ENCODE measurements at regions not wholly inside any gene's neighbourhood (a gene's known extent, or its start where the extent isn't known, plus 50 kb on each side); places are given as distances from the start of the nearest gene placed in this dataset.
A peak's percentile ranks its signal among the peaks of the same experiment; 100 is the strongest.

DNA sequence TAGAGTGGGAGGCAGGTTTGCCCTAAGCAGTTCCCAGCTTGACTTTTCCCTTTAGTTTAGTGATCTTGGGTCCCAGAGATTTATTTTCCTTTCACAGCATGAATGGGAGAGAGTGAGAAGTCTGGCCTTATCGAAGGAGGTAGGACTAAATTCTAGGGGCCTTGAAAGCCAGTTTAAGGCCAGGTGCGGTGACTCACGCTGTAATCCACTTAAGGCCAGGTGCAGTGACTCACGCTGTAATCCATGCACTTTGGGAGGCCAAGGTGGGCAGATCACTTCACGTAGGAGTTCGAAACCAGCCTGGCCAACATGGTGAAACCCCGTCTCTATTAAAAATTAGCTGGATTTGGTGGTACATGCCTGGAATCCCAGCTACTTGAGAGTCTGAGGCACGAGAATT lies 392.2 kb downstream of the ACTR3B start:
- Histone ChIP-seq H3K27ac (ENCODE audit: extremely low read depth, low read depth, low read length) (no peak overlapping the region), H3K36me3 (ENCODE audit: control insufficient read depth in 2 of 2, insufficient read depth in 1 of 2, low read length in 2 of 2) (no peaks in the 10 kb centered on the region), H3K9me3 (ENCODE audit: control insufficient read depth, insufficient read depth, low read depth, low read length) (no peaks in the 10 kb centered on the region), H3K4me3 (ENCODE audit: low read depth, low read length) (no peak overlapping the region), H3K4me1 (ENCODE audit: control insufficient read depth, insufficient read depth, low read length) (no peaks in the 10 kb centered on the region)
- CTCF ChIA-PET: interaction anchor here (0.6 kb wide), 1 partner anchor 127 kb away, joined by 4 read pairs; no protein-coding TSS in a partner anchor
- POLR2A ChIA-PET: interaction anchor here (0.6 kb wide), 1 partner anchor 52 kb away, joined by 4 read pairs; no protein-coding TSS in a partner anchor
- TF ChIP-seq MYNN (tag by site-specific recombination; IDR thresholded peaks at IDR 0.05; ENCODE audit: borderline replicate concordance): no peak
- 0 out of 2 replicates have a peak, but pooled peaks have one; percentile 6 for TF ChIP-seq EGR2 (tag by site-specific recombination; IDR thresholded peaks at IDR 0.05; ENCODE audit: low read depth)

DNA sequence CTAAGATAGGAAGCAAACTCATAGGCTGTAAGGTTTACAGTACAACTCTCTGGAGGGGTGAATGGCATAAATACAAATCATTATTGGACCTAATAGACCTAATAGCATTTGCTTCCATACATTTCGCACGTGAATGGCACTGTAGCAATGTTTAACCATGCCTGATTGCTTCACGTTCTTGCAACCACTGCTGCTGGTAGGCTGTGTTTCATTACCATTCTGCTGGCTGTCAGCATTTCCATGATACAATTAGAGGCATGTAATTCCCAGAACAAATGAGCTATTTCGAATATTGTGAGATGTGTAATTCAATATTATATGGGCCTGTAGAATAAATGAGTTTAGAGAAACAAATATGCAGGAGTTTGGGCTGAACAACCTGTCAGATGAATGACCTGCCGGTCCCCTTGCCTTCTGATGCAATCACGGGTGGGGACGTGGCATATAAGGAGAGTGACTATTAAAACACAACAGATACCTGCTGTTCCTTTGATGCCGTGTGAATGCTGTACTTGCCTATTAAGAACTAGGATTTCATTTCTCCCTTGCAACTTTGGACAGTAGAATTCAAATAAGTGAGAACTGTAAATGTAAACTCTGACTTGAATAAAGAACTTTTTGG lies 393.4 kb downstream of the ACTR3B start:
- TF ChIP-seq FEZF1 (tag by site-specific recombination; IDR thresholded peaks at IDR 0.05): no peak
- TF ChIP-seq, protein P1, sequence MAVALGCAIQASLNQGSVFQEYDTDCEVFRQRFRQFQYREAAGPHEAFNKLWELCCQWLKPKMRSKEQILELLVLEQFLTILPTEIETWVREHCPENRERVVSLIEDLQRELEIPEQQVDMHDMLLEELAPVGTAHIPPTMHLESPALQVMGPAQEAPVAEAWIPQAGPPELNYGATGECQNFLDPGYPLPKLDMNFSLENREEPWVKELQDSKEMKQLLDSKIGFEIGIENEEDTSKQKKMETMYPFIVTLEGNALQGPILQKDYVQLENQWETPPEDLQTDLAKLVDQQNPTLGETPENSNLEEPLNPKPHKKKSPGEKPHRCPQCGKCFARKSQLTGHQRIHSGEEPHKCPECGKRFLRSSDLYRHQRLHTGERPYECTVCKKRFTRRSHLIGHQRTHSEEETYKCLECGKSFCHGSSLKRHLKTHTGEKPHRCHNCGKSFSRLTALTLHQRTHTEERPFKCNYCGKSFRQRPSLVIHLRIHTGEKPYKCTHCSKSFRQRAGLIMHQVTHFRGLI (tag by site-specific recombination; IDR thresholded peaks at IDR 0.05): no peak
- no peak for TF ChIP-seq MZF1 (tag by site-specific recombination; IDR thresholded peaks at IDR 0.05; ENCODE audit: borderline replicate concordance)
- POLR2A ChIA-PET: no interaction called here
- no peaks in the 10 kb centered on the region for H3K4me1 ChIP-seq (ENCODE audit: control insufficient read depth, insufficient read depth, low read length)
- CTCF ChIA-PET: no interaction called here
- H3K27ac ChIP-seq (ENCODE audit: extremely low read depth, low read depth, low read length): no peak overlapping the region
- no peaks in the 10 kb centered on the region for H3K9me3 ChIP-seq (ENCODE audit: control insufficient read depth, insufficient read depth, low read depth, low read length)
- no peak overlapping the region for H3K4me3 ChIP-seq (ENCODE audit: low read depth, low read length)
- H3K36me3 ChIP-seq (ENCODE audit: control insufficient read depth in 2 of 2, insufficient read depth in 1 of 2, low read length in 2 of 2): no peaks in the 10 kb centered on the region

DNA sequence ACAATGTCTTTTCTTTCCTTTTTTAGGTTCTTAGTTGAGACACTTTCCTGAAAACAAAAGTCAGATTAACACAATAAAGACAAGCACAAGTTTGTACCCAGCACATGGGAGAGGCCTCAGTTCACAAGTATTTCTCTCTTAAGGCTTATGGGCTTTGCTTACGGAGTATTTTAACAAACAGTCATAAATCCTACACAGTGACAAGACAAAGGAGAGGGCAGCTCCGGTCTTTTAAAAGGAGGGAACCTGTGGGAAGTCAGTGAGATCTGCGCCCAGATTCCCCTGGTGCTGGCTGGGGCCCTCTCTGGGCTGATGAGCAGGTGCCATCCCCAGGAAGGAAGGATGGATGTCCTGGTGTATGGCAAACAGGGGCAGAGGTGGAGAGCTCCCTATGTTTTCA lies 398.6 kb downstream of the ACTR3B start:
- CTCF ChIA-PET: interaction anchor here (0.6 kb wide), 1 partner anchor 15 kb away, joined by 4 read pairs; no protein-coding TSS in a partner anchor
- Histone ChIP-seq H3K9me3 (ENCODE audit: control insufficient read depth, insufficient read depth, low read depth, low read length) (no peaks in the 10 kb centered on the region), H3K36me3 (ENCODE audit: control insufficient read depth in 2 of 2, insufficient read depth in 1 of 2, low read length in 2 of 2) (no peaks in the 10 kb centered on the region), H3K4me3 (ENCODE audit: low read depth, low read length) (no peak overlapping the region), H3K4me1 (ENCODE audit: control insufficient read depth, insufficient read depth, low read length) (no peaks in the 10 kb centered on the region), H3K27ac (ENCODE audit: extremely low read depth, low read depth, low read length) (no peak overlapping the region)
- POLR2A ChIA-PET: no interaction called here
- TF ChIP-seq TRIM28 (IDR thresholded peaks at IDR 0.05; ENCODE audit: borderline replicate concordance, low read length) (no peak), ZNF785 (tag by site-specific recombination; IDR thresholded peaks at IDR 0.05) (no peak), ZNF202 (tag by site-specific recombination; IDR thresholded peaks at IDR 0.05; ENCODE audit: borderline replicate concordance) (no peak), ZNF707 (tag by site-specific recombination; IDR thresholded peaks at IDR 0.05) (no peak), OSR2 (tag by site-specific recombination; IDR thresholded peaks at IDR 0.05) (no peak), ZNF140 (tag by site-specific recombination; IDR thresholded peaks at IDR 0.05) (no peak), WT1 (tag by site-specific recombination; IDR thresholded peaks at IDR 0.05) (no peak), ZNF2 (tag by site-specific recombination; IDR thresholded peaks at IDR 0.05) (no peak), ZNF791 (tag by site-specific recombination; IDR thresholded peaks at IDR 0.05) (no peak)

DNA sequence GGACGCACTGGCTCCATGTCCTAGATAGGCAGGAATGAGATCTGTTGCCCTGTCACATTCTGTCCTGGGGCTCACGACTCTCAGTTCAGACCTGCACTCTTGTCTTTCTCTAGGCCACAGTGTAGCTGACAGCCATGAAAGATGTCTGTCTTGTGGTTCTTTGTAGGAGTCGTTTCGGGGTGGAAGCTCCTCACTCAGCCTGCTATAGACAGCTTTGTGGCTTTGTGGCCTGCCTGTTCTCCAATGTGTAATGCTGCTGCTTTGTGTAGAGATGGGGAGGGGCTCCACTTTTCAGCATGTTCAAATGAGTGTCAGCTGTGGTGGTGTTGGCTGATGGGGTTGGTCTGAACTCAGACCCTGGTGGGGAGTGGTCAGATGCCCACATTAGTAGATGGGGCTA lies 410.7 kb downstream of the ACTR3B start:
- H3K36me3 ChIP-seq (ENCODE audit: control insufficient read depth in 2 of 2, insufficient read depth in 1 of 2, low read length in 2 of 2): no peaks in the 10 kb centered on the region
- no peaks in the 10 kb centered on the region for H3K9me3 ChIP-seq (ENCODE audit: control insufficient read depth, insufficient read depth, low read depth, low read length)
- no peaks in the 10 kb centered on the region for H3K4me1 ChIP-seq (ENCODE audit: control insufficient read depth, insufficient read depth, low read length)
- no peak overlapping the region for H3K27ac ChIP-seq (ENCODE audit: extremely low read depth, low read depth, low read length)
- ChIA-PET POLR2A (no interaction called here), CTCF (interaction anchor here (1.5 kb wide), 1 partner anchor 22 kb away, joined by 3 read pairs; no protein-coding TSS in a partner anchor)
- no peak overlapping the region for H3K4me3 ChIP-seq (ENCODE audit: low read depth, low read length)
- no peak for TF ChIP-seq ZNF571 (tag by site-specific recombination; IDR thresholded peaks at IDR 0.05)
- TF ChIP-seq ZNF549 (tag by site-specific recombination; IDR thresholded peaks at IDR 0.05): no peak
- no peak for TF ChIP-seq ZNF548 (tag by site-specific recombination; IDR thresholded peaks at IDR 0.05)
- TF ChIP-seq ZNF654 (tag by site-specific recombination; IDR thresholded peaks at IDR 0.05; ENCODE audit: low read depth): no peak
- TF ChIP-seq HOXA7 (CRISPR knock-in tag; IDR thresholded peaks at IDR 0.05; ENCODE audit: borderline replicate concordance): no peak
- no peak for TF ChIP-seq ZBTB17 (tag by site-specific recombination; IDR thresholded peaks at IDR 0.05)
- TF ChIP-seq ZNF140 (tag by site-specific recombination; IDR thresholded peaks at IDR 0.05): no peak
- no peak for TF ChIP-seq ZBTB7A (tag by site-specific recombination; IDR thresholded peaks at IDR 0.05; ENCODE audit: low read depth)
- TF ChIP-seq REST (tag by site-specific recombination; IDR thresholded peaks at IDR 0.05): no peak
- TF ChIP-seq YY1 (tag by site-specific recombination; IDR thresholded peaks at IDR 0.05): no peak
- TF ChIP-seq, protein P2, sequence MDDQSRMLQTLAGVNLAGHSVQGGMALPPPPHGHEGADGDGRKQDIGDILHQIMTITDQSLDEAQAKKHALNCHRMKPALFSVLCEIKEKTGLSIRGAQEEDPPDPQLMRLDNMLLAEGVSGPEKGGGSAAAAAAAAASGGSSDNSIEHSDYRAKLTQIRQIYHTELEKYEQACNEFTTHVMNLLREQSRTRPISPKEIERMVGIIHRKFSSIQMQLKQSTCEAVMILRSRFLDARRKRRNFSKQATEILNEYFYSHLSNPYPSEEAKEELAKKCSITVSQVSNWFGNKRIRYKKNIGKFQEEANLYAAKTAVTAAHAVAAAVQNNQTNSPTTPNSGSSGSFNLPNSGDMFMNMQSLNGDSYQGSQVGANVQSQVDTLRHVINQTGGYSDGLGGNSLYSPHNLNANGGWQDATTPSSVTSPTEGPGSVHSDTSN (CRISPR knock-in tag; IDR thresholded peaks at IDR 0.05): no peak
